WTC11 (cell line): ENCODE measurements at regions not wholly inside any gene's neighbourhood (a gene's known extent, or its start where the extent isn't known, plus 50 kb on each side); places are given as distances from the start of the nearest gene placed in this dataset.

Experiments
- ATAC-seq: fragments of 200-7000 bp; cut with Tn5 transposase; 2 replicates; pipeline ENCODE4 v1.10.0; 2021; ENCODE audit warnings: mild to moderate bottlenecking, moderate library complexity
- CTCF ChIA-PET: fragments of 300-600 bp; sonication (Branson Sonifier 250); formaldehyde crosslinking; loops from one replicate; lab custom pipeline; 2021; ENCODE audit warnings: antibody characterized with exemption; lab: Charles Lee
- POLR2A ChIA-PET: fragments of 350-600 bp; sonication (Branson Sonifier 250); formaldehyde crosslinking; loops from one replicate; lab custom pipeline; 2021; ENCODE audit warnings: antibody characterized with exemption; lab: Charles Lee
- DNase-seq: peaks from one replicate; pipeline ENCODE4 v3.0.0; 2021; ENCODE audit warnings: low spot score
- H3K27ac Mint-ChIP-seq: 2 replicates; pipeline ENCODE4 v1.8.0; 2021; ENCODE audit warnings: mixed read lengths
- H3K27me3 Mint-ChIP-seq: 2 replicates; pipeline ENCODE4 v1.8.0; 2021; ENCODE audit warnings: low read depth, mild to moderate bottlenecking, moderate library complexity, mixed read lengths
- H3K36me3 Mint-ChIP-seq: 2 replicates; pipeline ENCODE4 v1.8.0; 2021; ENCODE audit warnings: mixed read lengths
- H3K4me1 Mint-ChIP-seq: 2 replicates; pipeline ENCODE4 v1.8.0; 2022; ENCODE audit warnings: mixed read lengths
- H3K4me3 Mint-ChIP-seq: 2 replicates; pipeline ENCODE4 v1.8.0; 2021; ENCODE audit warnings: mild to moderate bottlenecking, moderate library complexity, mixed read lengths
- H3K9me3 Mint-ChIP-seq: 2 replicates; pipeline ENCODE4 v1.8.0; 2021; ENCODE audit warnings: mixed read lengths
- ATF1 ChIP-seq: sonication (generic); formaldehyde crosslinking; IDR thresholded peaks from 2 replicates; pipeline ENCODE4 v1.8.1; 2023; ENCODE audit warnings: mild to moderate bottlenecking, moderate library complexity, missing genetic modification reagents
- ETV6 ChIP-seq: sonication (generic); formaldehyde crosslinking; IDR thresholded peaks from 2 replicates; pipeline ENCODE4 v1.8.1; 2022; ENCODE audit warnings: mild to moderate bottlenecking, missing genetic modification reagents
- GTF2I ChIP-seq: fragments of 250-450 bp; sonication (Bioruptor Pico); conservative IDR thresholded peaks from 2 replicates; pipeline ENCODE4 v1.4.0; 2021; ENCODE audit warnings: mild to moderate bottlenecking
- JAZF1 ChIP-seq: fragments of 250-450 bp; sonication (Bioruptor Pico); IDR thresholded peaks from 2 replicates; pipeline ENCODE4 v1.9.0; 2021; ENCODE audit warnings: moderate library complexity, mild to moderate bottlenecking, inconsistent platforms
- KAT7 ChIP-seq: sonication (generic); formaldehyde crosslinking; IDR thresholded peaks from 2 replicates; pipeline ENCODE4 v1.8.1; 2023; ENCODE audit warnings: missing genetic modification reagents, mild to moderate bottlenecking, borderline replicate concordance
- MXD4 ChIP-seq: fragments of 250-450 bp; sonication (Bioruptor Pico); IDR thresholded peaks from 2 replicates; pipeline ENCODE4 v1.8.0; 2021; ENCODE audit warnings: mild to moderate bottlenecking, moderate library complexity, borderline replicate concordance
- OVOL2 ChIP-seq: fragments of 250-450 bp; sonication (Bioruptor Pico); IDR thresholded peaks from 2 replicates; pipeline ENCODE4 v1.9.0; 2021; ENCODE audit warnings: mild to moderate bottlenecking, borderline replicate concordance
- SOX15 ChIP-seq: fragments of 250-450 bp; sonication (Bioruptor Pico); IDR thresholded peaks from 2 replicates; pipeline ENCODE4 v1.9.0; 2021; ENCODE audit warnings: mild to moderate bottlenecking
- TP53 ChIP-seq: sonication (generic); formaldehyde crosslinking; IDR thresholded peaks from 2 replicates; pipeline ENCODE4 v1.8.1; 2023; ENCODE audit warnings: mild to moderate bottlenecking, missing genetic modification reagents
- ZBTB21 ChIP-seq: sonication (generic); formaldehyde crosslinking; IDR thresholded peaks from 2 replicates; pipeline ENCODE4 v1.8.1; 2023; ENCODE audit warnings: mild to moderate bottlenecking, missing genetic modification reagents, borderline replicate concordance
- ZMAT4 ChIP-seq: fragments of 250-450 bp; sonication (Bioruptor Pico); IDR thresholded peaks from 2 replicates; pipeline ENCODE4 v1.9.0; 2021; ENCODE audit warnings: mild to moderate bottlenecking
- ZNF232 ChIP-seq: sonication (generic); formaldehyde crosslinking; IDR thresholded peaks from 2 replicates; pipeline ENCODE4 v1.8.0; 2022; ENCODE audit warnings: mild to moderate bottlenecking, missing genetic modification reagents
- ZNF263 ChIP-seq: sonication (generic); formaldehyde crosslinking; IDR thresholded peaks from 2 replicates; pipeline ENCODE4 v1.8.1; 2022; ENCODE audit warnings: low read depth, mild to moderate bottlenecking, moderate library complexity, missing genetic modification reagents
- ZNF532 ChIP-seq: fragments of 250-450 bp; sonication (Bioruptor Pico); IDR thresholded peaks from 2 replicates; pipeline ENCODE4 v1.9.0; 2021; ENCODE audit warnings: mild to moderate bottlenecking, borderline replicate concordance
- ZNF671 ChIP-seq: fragments of 250-450 bp; sonication (Bioruptor Pico); IDR thresholded peaks from 2 replicates; pipeline ENCODE4 v1.8.0; 2021; ENCODE audit warnings: mild to moderate bottlenecking
- TF ChIP-seq, protein P1 (sequence below): sonication (generic); formaldehyde crosslinking; conservative IDR thresholded peaks from 2 replicates; pipeline ENCODE4 v1.8.1; 2023; ENCODE audit warnings: mild to moderate bottlenecking, low read depth, missing genetic modification reagents, moderate library complexity
- TF ChIP-seq, protein P2 (sequence below): sonication (generic); formaldehyde crosslinking; IDR thresholded peaks from 2 replicates; pipeline ENCODE4 v1.8.1; 2022; ENCODE audit warnings: low read depth, mild to moderate bottlenecking, moderate library complexity, missing genetic modification reagents, borderline replicate concordance
- TF ChIP-seq, protein P3 (sequence below): sonication (generic); formaldehyde crosslinking; conservative IDR thresholded peaks from 2 replicates; pipeline ENCODE4 v1.8.1; 2022; ENCODE audit warnings: mild to moderate bottlenecking, missing genetic modification reagents
- TF ChIP-seq, protein P4 (sequence below): sonication (generic); formaldehyde crosslinking; IDR thresholded peaks from 2 replicates; pipeline ENCODE4 v1.8.1; 2023; ENCODE audit warnings: mild to moderate bottlenecking, missing genetic modification reagents, moderate library complexity
- TF ChIP-seq, protein P5 (sequence below): sonication (generic); formaldehyde crosslinking; IDR thresholded peaks from 2 replicates; pipeline ENCODE4 v1.8.0; 2022; ENCODE audit warnings: mild to moderate bottlenecking, missing genetic modification reagents

DNA sequence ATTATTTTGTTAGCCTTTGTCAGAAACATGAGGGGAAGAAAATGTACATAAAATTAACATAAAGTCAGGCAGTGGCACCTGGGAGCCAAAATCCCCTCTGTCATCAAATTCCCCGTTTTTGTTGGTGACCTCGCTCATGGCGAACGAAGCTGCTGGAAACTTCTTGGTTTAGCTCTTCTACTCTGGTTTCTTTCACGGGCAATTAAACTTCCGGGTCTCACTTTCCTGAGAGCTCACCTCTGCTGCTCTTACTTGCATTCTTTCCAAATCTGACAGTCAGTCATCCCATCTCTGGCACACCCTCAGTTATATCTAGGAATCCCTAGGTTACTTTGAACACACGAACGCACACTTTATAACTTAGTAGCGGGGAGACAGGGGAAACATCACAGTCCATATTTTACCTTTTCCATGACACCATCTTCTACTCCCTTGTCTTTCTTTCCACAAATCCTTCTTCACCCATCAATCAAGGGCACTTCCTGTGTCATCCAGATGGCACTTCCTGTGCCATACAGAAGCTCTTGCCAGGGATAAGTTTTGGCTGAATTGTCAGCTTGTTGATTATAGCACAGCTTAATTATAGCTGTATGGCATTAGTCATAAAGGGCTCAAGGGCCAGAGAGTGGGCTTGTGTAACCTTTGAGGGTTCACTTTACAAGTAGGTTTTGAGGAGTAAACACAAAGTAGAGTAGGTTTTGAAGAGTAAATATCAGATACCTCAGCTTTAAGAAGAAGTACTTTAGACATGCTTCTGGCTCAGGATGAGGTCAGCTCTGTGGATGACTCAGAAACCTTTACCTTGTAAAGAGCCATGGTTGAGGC is 105.1 kb downstream of the GATA3 start:
- H3K9me3 Mint-ChIP-seq, result peaks cover 20% of the 10 kb centered on the region
- H3K36me3 Mint-ChIP-seq, result peaks cover under 1% of the 10 kb centered on the region; the same call in 1 of the 2 replicates
- CTCF ChIA-PET, result no interaction called here
- TF ChIP-seq, protein P1, sequence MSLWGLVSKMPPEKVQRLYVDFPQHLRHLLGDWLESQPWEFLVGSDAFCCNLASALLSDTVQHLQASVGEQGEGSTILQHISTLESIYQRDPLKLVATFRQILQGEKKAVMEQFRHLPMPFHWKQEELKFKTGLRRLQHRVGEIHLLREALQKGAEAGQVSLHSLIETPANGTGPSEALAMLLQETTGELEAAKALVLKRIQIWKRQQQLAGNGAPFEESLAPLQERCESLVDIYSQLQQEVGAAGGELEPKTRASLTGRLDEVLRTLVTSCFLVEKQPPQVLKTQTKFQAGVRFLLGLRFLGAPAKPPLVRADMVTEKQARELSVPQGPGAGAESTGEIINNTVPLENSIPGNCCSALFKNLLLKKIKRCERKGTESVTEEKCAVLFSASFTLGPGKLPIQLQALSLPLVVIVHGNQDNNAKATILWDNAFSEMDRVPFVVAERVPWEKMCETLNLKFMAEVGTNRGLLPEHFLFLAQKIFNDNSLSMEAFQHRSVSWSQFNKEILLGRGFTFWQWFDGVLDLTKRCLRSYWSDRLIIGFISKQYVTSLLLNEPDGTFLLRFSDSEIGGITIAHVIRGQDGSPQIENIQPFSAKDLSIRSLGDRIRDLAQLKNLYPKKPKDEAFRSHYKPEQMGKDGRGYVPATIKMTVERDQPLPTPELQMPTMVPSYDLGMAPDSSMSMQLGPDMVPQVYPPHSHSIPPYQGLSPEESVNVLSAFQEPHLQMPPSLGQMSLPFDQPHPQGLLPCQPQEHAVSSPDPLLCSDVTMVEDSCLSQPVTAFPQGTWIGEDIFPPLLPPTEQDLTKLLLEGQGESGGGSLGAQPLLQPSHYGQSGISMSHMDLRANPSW (CRISPR knock-in tag), result no peak
- TF ChIP-seq JAZF1 (CRISPR knock-in tag) (no peak), ZMAT4 (CRISPR knock-in tag) (no peak), GTF2I (no peak), OVOL2 (CRISPR knock-in tag) (no peak), ZNF232 (CRISPR knock-in tag) (no peak), TP53 (CRISPR knock-in tag) (no peak), KAT7 (CRISPR knock-in tag) (no peak), ZBTB21 (CRISPR knock-in tag) (no peak), MXD4 (CRISPR knock-in tag) (no peak), ZNF263 (CRISPR knock-in tag) (no peak), ETV6 (CRISPR knock-in tag) (no peak), ATF1 (CRISPR knock-in tag) (no peak), ZNF671 (CRISPR knock-in tag) (no peak), SOX15 (CRISPR knock-in tag) (no peak), ZNF532 (CRISPR knock-in tag) (no peak)
- TF ChIP-seq, protein P2, sequence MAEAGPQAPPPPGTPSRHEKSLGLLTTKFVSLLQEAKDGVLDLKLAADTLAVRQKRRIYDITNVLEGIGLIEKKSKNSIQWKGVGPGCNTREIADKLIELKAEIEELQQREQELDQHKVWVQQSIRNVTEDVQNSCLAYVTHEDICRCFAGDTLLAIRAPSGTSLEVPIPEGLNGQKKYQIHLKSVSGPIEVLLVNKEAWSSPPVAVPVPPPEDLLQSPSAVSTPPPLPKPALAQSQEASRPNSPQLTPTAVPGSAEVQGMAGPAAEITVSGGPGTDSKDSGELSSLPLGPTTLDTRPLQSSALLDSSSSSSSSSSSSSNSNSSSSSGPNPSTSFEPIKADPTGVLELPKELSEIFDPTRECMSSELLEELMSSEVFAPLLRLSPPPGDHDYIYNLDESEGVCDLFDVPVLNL (CRISPR knock-in tag), result no peak
- TF ChIP-seq, protein P3, sequence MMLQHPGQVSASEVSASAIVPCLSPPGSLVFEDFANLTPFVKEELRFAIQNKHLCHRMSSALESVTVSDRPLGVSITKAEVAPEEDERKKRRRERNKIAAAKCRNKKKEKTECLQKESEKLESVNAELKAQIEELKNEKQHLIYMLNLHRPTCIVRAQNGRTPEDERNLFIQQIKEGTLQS, result no peak
- TF ChIP-seq, protein P4, sequence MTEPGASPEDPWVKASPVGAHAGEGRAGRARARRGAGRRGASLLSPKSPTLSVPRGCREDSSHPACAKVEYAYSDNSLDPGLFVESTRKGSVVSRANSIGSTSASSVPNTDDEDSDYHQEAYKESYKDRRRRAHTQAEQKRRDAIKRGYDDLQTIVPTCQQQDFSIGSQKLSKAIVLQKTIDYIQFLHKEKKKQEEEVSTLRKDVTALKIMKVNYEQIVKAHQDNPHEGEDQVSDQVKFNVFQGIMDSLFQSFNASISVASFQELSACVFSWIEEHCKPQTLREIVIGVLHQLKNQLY (CRISPR knock-in tag), result no peak
- TF ChIP-seq, protein P5, sequence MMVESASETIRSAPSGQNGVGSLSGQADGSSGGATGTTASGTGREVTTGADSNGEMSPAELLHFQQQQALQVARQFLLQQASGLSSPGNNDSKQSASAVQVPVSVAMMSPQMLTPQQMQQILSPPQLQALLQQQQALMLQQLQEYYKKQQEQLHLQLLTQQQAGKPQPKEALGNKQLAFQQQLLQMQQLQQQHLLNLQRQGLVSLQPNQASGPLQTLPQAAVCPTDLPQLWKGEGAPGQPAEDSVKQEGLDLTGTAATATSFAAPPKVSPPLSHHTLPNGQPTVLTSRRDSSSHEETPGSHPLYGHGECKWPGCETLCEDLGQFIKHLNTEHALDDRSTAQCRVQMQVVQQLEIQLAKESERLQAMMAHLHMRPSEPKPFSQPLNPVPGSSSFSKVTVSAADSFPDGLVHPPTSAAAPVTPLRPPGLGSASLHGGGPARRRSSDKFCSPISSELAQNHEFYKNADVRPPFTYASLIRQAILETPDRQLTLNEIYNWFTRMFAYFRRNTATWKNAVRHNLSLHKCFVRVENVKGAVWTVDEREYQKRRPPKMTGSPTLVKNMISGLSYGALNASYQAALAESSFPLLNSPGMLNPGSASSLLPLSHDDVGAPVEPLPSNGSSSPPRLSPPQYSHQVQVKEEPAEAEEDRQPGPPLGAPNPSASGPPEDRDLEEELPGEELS (CRISPR knock-in tag), result no peak
- H3K4me1 Mint-ChIP-seq, result peaks cover 6% of the 10 kb centered on the region; the same call in 1 of the 2 replicates
- POLR2A ChIA-PET, result no interaction called here
- no peak overlapping the region for H3K4me3 Mint-ChIP-seq
- H3K27ac Mint-ChIP-seq, result no peak overlapping the region
- DNase-seq (no peak), ATAC-seq (no peak)
- no peaks in the 10 kb centered on the region; the same call in 1 of the 2 replicates for H3K27me3 Mint-ChIP-seq
